NCI-H69 (cell line): ENCODE measurements at regions not wholly inside any gene's neighbourhood (a gene's known extent, or its start where the extent isn't known, plus 50 kb on each side); places are given as distances from the start of the nearest gene placed in this dataset.
"Not testable (repeated sequence)": the region's sequence is repeated elsewhere in the genome, so short reads cannot be mapped to it uniquely, and the experiment has no call there.

ENCODE experiments used
- DNase-seq: peaks from one replicate; lab custom pipeline; 2025; lab: John Stamatoyannopoulos, UW

DNA sequence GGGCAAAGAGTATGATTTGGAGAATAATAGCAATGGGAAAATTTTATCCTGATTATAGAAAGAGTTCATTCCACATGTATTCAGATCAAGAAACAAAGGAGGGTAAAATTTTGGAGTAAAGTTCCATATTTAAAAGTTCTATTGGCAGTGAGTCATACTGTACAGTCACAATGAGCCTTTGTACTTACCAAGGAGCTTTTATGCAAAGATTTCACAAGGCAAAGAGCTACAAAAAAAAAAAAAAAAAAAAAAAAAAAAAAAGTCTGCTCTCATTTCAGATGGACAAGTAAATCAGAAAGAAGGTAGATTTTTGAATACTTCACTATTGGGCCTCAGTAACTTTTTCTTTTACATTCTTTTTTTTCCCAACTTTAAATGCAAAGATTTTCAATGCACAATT, 1802.2 kb upstream of the PIK3C3 start:
- DNase-seq: no peak

- DNase-seq: peak; percentile 15
These were observed 1806.1 kb upstream of the PIK3C3 start for GRCh38 chr18:40148960-40149359.

- DNase-seq: peak; percentile 39
These were observed 1821.8 kb upstream of the PIK3C3 start for GRCh38 chr18:40133253-40133652.

DNA sequence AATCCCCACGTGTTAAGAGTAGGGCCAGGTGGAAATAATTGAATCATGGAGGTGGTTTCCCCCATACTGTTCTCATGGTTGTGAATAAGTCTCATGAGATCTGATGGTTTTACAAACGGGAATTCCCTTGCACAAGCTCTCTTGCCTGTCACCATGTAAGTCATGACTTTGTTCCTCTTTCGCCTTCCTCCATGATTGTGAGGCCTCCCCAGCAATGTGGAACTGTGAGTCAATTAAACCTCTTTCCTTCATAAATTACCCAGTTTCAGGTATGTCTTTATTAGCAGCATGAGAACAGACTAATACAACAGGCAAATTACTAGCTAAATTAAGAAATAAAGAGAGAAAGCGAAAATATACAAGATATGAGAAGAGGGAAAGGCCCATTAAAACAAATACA, 1822.6 kb upstream of the PIK3C3 start:
- not testable (repeated sequence) for DNase-seq

DNA sequence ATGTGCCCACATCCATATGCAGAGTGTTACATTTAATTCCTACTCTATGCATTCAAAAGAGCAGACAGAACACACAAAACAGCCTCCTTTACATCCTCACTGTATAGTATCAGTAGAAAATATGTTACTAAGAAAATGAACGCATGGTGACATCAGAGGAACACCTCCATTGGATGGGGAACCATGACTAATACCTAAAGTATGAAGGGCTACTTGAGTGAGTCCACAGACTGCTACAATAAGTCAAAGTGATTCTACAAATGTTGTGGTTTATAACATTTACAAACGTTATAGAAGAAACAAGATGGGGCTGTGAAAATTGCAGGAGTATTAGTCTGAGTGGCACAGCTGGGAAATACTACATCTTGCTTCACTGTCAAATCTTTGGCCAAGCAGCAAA, 1830.9 kb upstream of the PIK3C3 start:
- no peak for DNase-seq

- no peak for DNase-seq
These were observed 1834.1 kb upstream of the PIK3C3 start for GRCh38 chr18:40120796-40121391.

DNA sequence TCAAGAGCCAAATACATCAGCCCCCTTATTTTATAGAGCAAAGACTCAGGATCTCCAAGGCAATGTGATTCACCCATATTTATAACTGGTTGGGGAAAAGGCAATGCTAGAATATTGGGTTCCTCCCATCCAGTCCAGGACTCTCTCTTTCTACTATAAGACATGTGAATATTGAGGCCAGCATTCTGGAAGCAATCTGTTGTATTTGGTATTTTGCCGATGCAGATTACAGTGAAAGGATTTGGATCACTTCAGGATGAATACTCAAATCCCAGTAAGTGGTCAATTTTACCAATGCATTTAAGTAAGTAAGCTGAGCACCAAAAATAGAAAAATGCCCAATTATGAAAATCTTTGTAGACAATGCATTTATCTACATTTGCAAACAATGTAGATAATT, 1834.7 kb upstream of the PIK3C3 start:
- DNase-seq: no peak

- not testable (repeated sequence) for DNase-seq
These were observed 1835.5 kb upstream of the PIK3C3 start for GRCh38 chr18:40119581-40119980.

GRCh38 chr18:40110455-40110854, 1844.6 kb upstream of the PIK3C3 start:
- no peak for DNase-seq

- DNase-seq: peak; percentile 69
These were observed 1845.6 kb upstream of the PIK3C3 start for GRCh38 chr18:40109252-40110049.

DNA sequence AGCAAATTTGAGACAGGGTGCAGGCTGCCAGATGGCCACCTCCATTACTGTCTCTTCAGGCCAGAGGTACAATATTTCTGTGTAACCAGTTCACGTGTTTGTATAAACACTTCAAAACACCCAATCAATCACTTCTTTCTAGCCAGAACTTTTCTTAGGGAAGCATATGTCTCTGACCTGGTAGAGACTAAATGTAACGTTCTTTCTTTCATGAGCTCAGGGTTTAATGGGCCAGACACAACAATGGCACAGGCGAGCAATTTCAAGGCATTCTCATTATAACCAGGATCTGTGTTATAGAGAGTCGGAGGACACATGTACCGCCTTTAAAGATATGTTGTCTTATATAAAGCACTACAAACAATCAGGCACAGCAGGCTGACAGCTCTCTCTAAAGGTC, 1846.4 kb upstream of the PIK3C3 start:
- DNase-seq: peak; percentile 82

GRCh38 chr18:40102903-40103302, 1852.1 kb upstream of the PIK3C3 start:
- DNase-seq: no peak

DNA sequence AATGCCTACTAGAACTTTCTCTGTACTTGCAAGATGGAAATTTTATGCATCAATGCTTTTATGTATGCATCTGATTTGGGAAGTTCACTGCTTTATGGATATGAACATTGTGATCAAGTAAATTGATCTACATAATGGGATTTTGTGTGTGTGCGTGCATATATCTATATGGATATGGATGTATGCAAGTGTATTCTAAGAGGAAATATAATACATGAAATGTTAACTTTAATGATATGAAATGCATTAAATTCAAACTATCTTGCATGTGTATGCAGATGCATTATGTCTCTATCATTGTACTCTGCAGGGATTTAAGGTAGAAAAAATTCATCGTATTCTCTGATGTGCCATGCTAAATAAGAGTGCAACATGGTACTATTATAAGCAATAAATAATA, 1855.4 kb upstream of the PIK3C3 start:
- no peak for DNase-seq

DNA sequence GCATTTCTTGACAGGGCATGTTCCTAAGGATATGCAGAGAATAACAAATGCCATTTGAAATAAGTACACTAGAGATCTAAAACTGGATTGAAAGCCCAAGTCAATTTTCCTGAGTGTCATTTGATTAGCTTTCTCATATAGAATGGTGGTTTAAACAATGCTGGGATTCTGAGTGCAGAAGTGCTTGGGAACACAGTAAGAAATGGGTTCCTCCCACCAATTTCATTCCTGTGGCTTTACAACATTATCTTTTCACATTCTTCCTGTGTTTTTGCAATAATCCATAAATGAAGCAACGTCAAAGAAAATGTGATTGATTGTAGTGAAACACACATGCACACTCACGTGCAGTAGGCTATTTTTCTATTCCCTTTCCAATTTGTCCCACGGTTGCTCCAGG, 1858.4 kb upstream of the PIK3C3 start:
- DNase-seq: no peak

GRCh38 chr18:40094441-40094840, 1860.6 kb upstream of the PIK3C3 start:
- no peak for DNase-seq

- no peak for DNase-seq
These were observed 1866.9 kb upstream of the PIK3C3 start for GRCh38 chr18:40088130-40088529.

GRCh38 chr18:40079786-40080185, 1875.2 kb upstream of the PIK3C3 start:
- DNase-seq: no peak

GRCh38 chr18:40075616-40076015, 1879.4 kb upstream of the PIK3C3 start:
- DNase-seq: no peak

GRCh38 chr18:40072761-40073160, 1882.3 kb upstream of the PIK3C3 start:
- DNase-seq: no peak

DNA sequence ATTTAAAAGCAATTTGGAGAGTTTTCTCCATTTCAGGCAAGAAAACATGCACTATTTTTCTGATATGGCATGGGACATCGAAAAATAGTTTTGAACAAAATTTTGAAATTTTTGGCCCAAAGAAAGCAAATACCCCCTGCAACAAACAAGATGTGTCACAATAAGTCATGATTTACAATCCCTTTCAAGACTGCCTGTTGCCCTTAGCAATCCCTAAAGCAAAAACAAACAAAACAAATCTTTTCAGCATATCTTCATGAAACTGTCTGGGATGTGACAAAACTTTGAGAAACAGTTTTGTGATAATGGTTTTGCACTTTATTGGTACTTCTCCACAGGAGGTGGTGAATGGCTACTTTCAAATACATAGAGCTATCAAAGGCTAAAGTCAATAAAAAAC, 1888.7 kb upstream of the PIK3C3 start:
- no peak for DNase-seq

DNA sequence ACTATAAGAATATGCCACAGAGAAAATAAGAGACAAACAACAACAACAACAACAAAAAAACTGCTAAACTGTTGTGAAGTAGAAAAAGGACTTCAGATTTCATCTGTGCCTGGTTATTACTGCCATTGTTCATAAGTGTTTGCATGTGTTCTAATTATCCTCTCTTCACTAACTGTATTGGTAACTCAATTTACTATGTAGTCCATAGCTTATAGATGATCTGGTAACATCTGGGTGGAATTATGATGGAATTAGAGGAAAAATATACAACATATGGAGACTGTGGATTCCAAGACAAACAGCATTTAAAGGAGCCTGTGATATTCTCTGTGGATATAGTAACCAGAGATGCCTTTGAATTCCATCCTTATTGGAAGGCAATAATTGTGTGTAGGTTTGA, 1891.5 kb upstream of the PIK3C3 start:
- no peak for DNase-seq

DNA sequence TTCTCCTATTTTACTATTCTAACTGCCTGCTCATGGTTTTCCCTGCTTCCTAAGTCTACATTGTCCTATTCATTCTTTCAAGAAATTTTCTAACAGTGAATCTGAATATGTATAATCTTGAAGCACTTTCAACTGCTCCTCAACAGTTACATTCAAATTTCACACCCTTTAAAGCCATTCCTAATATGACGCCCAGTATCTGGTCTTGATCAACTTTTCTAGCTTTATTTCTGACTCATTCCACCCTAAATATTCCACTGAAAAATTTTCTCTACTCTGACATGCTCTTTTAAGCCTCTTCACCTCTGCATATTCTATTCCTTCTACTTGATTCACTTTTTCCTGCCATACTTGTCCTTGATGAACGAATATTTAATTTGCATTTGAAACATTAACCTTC, 1893.9 kb upstream of the PIK3C3 start:
- no peak for DNase-seq

GRCh38 chr18:40060562-40060961, 1894.5 kb upstream of the PIK3C3 start:
- DNase-seq: no peak
